ENCODE measurements at regions not wholly inside any gene's neighbourhood (a gene's known extent, or its start where the extent isn't known, plus 50 kb on each side); places are given as distances from the start of the nearest gene placed in this dataset.

DNA sequence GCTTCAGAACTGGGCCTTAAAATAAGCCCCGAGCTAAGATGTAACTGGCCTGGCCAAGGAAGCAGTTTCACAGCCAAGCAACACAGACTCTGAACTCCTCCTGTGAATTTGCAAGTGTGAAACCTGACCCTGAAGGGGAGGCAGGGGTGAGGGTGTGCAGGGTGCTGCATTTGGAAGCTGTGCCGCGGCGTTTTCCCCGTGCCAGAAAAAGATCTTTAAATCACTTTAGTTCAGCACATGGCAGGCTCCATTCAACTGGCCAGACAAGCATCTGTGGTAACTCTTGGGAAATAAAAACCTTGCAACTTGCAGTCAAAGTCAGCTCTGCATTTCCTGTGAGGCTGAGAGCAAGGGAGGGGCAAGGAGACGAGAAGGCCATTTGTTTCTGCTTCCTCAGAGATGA lies 209.3 kb upstream of the SOX11 start:
- intact Hi-C loops (cut with micrococcal nuclease) = no loop called here
- H3K27ac ChIP-seq (replicated peaks) = no peak overlapping the region
- no peak overlapping the region for H3K4me3 ChIP-seq

DNA sequence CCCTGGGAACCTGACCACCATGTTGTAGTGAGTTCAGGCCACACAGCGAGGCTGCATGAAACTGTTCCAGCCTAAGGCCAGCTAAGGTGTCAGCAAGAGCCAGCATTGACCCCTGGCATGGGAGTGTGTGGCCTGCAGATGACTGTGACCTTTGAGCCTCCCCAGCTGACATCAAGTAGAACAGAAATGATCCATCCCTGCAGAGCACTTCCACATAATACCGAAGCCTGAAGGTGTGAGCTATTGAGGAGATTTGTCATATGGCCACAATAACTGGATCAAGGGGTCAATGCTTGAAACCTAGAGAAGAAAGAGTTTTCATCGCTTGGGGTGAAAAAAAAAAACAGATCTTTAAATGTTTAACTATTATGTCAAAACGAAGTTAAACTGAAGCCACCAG lies 207.3 kb upstream of the SOX11 start:
- Histone ChIP-seq H3K4me3 (no peak overlapping the region), H3K27me3 (ENCODE audit: low read depth) (no peaks in the 10 kb centered on the region), H3K36me3 (no peaks in the 10 kb centered on the region), H3K4me1 (peaks cover 18% of the 10 kb centered on the region), H3K9me3 (replicated peaks) (no peaks in the 10 kb centered on the region), H3K27ac (replicated peaks) (no peak overlapping the region)
- intact Hi-C loops (cut with micrococcal nuclease) = no loop called here
- no peak for DNase-seq
- TF ChIP-seq, protein P1, sequence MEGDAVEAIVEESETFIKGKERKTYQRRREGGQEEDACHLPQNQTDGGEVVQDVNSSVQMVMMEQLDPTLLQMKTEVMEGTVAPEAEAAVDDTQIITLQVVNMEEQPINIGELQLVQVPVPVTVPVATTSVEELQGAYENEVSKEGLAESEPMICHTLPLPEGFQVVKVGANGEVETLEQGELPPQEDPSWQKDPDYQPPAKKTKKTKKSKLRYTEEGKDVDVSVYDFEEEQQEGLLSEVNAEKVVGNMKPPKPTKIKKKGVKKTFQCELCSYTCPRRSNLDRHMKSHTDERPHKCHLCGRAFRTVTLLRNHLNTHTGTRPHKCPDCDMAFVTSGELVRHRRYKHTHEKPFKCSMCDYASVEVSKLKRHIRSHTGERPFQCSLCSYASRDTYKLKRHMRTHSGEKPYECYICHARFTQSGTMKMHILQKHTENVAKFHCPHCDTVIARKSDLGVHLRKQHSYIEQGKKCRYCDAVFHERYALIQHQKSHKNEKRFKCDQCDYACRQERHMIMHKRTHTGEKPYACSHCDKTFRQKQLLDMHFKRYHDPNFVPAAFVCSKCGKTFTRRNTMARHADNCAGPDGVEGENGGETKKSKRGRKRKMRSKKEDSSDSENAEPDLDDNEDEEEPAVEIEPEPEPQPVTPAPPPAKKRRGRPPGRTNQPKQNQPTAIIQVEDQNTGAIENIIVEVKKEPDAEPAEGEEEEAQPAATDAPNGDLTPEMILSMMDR (IDR thresholded peaks at IDR 0.05; ENCODE audit: borderline replicate concordance) = no peak

More for the DNA sequence above, 209.3 kb upstream of the SOX11 start:
- Histone ChIP-seq H3K27me3 (ENCODE audit: low read depth) (no peaks in the 10 kb centered on the region), H3K9me3 (replicated peaks) (no peaks in the 10 kb centered on the region), H3K36me3 (no peaks in the 10 kb centered on the region), H3K4me1 (peaks cover 31% of the 10 kb centered on the region)
- no peak for DNase-seq
- TF ChIP-seq, protein P1 (IDR thresholded peaks at IDR 0.05; ENCODE audit: borderline replicate concordance) = no peak

DNA sequence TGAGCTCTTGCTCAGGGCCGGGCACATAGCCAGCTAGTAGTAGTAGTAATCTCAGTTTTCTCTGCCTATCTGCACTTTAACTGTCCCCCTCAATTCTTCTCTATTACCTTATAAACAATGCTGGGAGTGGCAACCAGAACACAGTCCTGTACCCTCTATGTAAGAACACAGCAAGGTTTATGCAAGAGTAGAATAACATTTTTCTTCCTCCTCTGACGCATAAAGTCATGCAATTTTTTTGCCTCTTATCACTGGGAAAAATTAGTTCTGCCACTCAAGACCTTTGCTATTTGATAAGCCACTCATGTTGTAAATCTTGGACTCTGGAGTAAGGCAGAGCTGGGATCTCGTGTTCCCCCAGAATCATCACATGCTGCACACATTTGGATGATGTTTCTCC lies 200.7 kb upstream of the SOX11 start:
- Histone ChIP-seq H3K4me3 (no peak overlapping the region), H3K9me3 (replicated peaks) (no peaks in the 10 kb centered on the region), H3K4me1 (no peaks in the 10 kb centered on the region), H3K27me3 (ENCODE audit: low read depth) (no peaks in the 10 kb centered on the region), H3K36me3 (no peaks in the 10 kb centered on the region), H3K27ac (replicated peaks) (no peak overlapping the region)
- intact Hi-C loops (cut with micrococcal nuclease) = no loop called here
- DNase-seq = no peak
- TF ChIP-seq, protein P1 (IDR thresholded peaks at IDR 0.05; ENCODE audit: borderline replicate concordance) = no peak

DNA sequence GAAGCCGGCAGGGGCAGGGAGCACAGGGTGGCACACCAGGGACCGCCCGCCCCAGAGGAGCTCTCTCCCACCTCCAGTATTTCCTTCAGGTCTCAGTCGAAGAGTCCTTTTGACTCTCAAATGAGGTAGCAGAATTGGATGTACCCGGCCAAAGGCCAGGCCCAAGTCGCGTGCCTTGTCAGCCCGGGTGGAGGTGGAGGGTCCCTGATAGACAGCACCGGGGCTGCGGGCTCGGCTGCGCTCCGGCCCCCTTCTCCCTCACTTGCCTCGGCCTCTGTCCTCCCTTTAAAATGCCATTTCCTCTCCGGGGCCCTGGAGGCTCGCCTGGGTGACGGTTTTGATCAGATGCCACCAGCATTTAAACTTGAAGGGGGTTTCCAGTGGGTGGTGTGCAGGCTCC lies 198.9 kb upstream of the SOX11 start:
- Histone ChIP-seq H3K27me3 (ENCODE audit: low read depth) (no peaks in the 10 kb centered on the region), H3K27ac (replicated peaks) (no peak overlapping the region), H3K9me3 (replicated peaks) (no peaks in the 10 kb centered on the region), H3K4me1 (no peaks in the 10 kb centered on the region), H3K4me3 (no peak overlapping the region), H3K36me3 (no peaks in the 10 kb centered on the region)
- TF ChIP-seq, protein P1 (IDR thresholded peaks at IDR 0.05; ENCODE audit: borderline replicate concordance) = no peak
- intact Hi-C loops (cut with micrococcal nuclease) = no loop called here
- DNase-seq = no peak

DNA sequence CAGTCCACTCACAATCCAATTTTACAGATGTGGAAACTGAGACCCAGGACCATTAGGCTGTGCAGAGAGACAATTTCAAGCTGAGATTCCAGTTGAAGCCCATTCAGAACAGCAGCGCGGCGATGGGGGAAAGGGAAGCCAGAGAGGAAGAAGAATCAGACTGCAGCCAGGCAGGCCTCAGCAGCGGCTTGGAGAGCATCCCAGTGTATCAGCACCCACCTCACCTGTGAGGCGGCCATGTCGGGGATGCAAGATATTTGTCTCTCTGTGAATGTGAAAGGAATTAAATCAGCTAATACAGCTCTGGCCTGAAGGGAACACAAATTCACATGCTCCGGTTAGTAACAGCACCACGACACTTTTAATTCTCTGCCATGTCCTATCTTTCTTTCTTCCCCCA lies 198.0 kb upstream of the SOX11 start:
- no peak overlapping the region for H3K27ac ChIP-seq (replicated peaks)
- TF ChIP-seq, protein P1 (IDR thresholded peaks at IDR 0.05; ENCODE audit: borderline replicate concordance) = no peak
- no peak overlapping the region for H3K4me3 ChIP-seq
- intact Hi-C loops (cut with micrococcal nuclease) = no loop called here
- H3K27me3 ChIP-seq (ENCODE audit: low read depth) = no peaks in the 10 kb centered on the region
- H3K36me3 ChIP-seq = no peaks in the 10 kb centered on the region
- no peak for DNase-seq
- H3K9me3 ChIP-seq (replicated peaks) = no peaks in the 10 kb centered on the region
- H3K4me1 ChIP-seq = no peaks in the 10 kb centered on the region

DNA sequence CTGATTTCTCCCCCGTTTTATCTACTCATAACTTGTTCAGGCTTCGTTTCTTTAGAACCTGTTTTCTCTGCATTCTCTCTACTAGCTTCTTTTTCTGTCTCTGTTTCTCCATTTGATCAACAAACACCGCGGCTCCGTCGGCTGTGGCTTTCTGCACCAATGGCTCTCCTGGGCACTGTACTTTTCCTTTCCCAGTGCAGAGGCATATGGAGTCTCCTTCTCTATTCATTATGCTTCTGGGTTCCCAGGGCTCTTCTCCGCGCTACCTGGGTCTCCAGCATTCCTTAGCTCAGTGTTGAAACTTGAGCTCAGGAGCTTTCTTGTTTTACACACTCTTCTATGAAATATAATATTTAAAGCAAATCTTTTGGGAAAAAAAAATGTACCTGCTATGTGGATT lies 196.6 kb upstream of the SOX11 start:
- TF ChIP-seq, protein P1 (IDR thresholded peaks at IDR 0.05; ENCODE audit: borderline replicate concordance) = no peak
- Histone ChIP-seq H3K36me3 (no peaks in the 10 kb centered on the region), H3K27ac (replicated peaks) (no peak overlapping the region), H3K27me3 (ENCODE audit: low read depth) (no peaks in the 10 kb centered on the region), H3K4me1 (no peaks in the 10 kb centered on the region), H3K9me3 (replicated peaks) (no peaks in the 10 kb centered on the region), H3K4me3 (no peak overlapping the region)
- intact Hi-C loops (cut with micrococcal nuclease) = no loop called here
- no peak for DNase-seq

All from left ventricle myocardium inferior (tissue), 1 donor.